Bronchial epithelial cell (primary cell): ENCODE measurements at regions not wholly inside any gene's neighbourhood (a gene's known extent, or its start where the extent isn't known, plus 50 kb on each side); places are given as distances from the start of the nearest gene placed in this dataset.

Experiments
- DNase-seq: peaks from one replicate; pipeline ENCODE4 v3.0.0-alpha.2; 2010; ENCODE audit warnings: low read depth
- FAIRE-seq: peaks from 2 replicates; lab custom pipeline; 2011; peaks lifted over from hg19 to GRCh38; lab: Jason Lieb, UNC
- H3K27me3 ChIP-seq: 2 replicates; pipeline ENCODE4 v1.5.1; 2011; ENCODE audit warnings: low read length; ENCODE audit not compliant: control insufficient read depth, insufficient read depth
- H3K36me3 ChIP-seq: 2 replicates; pipeline ENCODE4 v1.5.1; 2011; ENCODE audit warnings: low read length; ENCODE audit not compliant: control insufficient read depth, insufficient read depth
- H3K4me3 ChIP-seq: 2 replicates; pipeline ENCODE4 v1.5.1; 2011; ENCODE audit warnings: mild to moderate bottlenecking, low read depth, low read length, control low read depth
- CTCF ChIP-seq: IDR thresholded peaks from 2 replicates; pipeline ENCODE4 v1.5.1; 2011; ENCODE audit warnings: mild to moderate bottlenecking, moderate library complexity, low read length, control low read depth, inconsistent platforms; ENCODE audit not compliant: insufficient read depth, severe bottlenecking

GRCh38 chr4:53931461-53931961 lies 132.9 kb downstream of the CHIC2 start:
- FAIRE-seq (no peak), DNase-seq (no peak)
- Histone ChIP-seq H3K4me3 (no peak overlapping the region), H3K36me3 (no peaks in the 10 kb centered on the region), H3K27me3 (no peaks in the 10 kb centered on the region)
- TF ChIP-seq CTCF: no peak

- FAIRE-seq (peak; percentile 76), DNase-seq (peak; percentile 80)
- H3K4me3 ChIP-seq: no peak overlapping the region
- TF ChIP-seq CTCF: peak; percentile 73
- H3K27me3 ChIP-seq: no peaks in the 10 kb centered on the region
- no peaks in the 10 kb centered on the region for H3K36me3 ChIP-seq
Measured at GRCh38 chr4:53929955-53930798, 134.2 kb downstream of the CHIC2 start.

DNA sequence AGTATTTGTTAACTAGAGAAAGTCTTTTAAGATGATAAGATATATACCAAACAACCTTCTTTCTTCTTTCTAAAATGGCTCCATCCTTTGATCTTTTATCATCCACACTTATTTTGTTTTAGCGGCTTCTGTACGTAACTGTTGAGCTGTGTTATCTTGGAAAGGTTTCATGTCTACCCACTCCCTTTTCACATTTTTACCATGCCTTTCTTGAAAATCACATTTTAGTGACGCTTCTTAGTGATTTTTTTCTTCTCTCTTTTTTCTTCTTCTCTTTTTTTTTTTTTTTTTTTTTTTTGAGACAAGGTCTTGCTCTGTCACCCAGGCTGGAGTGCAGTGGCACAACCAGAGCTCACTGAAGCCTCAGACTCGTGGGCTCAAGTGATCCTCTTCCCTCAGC lies 135.1 kb downstream of the CHIC2 start:
- Histone ChIP-seq H3K4me3 (no peak overlapping the region), H3K36me3 (no peaks in the 10 kb centered on the region), H3K27me3 (no peaks in the 10 kb centered on the region)
- FAIRE-seq: no peak
- DNase-seq: no peak
- no peak for TF ChIP-seq CTCF

DNA sequence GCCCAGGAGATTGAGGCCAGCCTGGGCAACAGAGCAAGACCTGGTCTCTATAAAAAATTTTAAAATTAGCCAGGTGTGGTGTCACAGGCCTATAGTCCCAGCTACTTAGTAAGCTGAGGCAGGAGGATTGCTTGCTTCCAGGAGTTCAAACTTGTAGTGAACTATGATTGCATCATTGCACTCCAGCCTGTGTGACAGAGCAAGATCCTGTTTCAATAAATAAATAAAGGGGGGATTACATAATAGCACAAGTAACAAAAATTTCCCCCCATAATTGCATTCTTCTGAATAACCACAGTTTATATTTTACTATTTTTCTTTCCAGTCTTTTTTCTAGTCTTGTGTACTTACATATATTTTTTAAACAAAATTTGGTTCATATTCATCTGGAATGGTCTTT lies 135.6 kb downstream of the CHIC2 start:
- DNase-seq (peak; percentile 84), FAIRE-seq (no peak)
- Histone ChIP-seq H3K27me3 (no peaks in the 10 kb centered on the region), H3K36me3 (no peaks in the 10 kb centered on the region), H3K4me3 (no peak overlapping the region)
- TF ChIP-seq CTCF: no peak

GRCh38 chr4:53925050-53925605 lies 139.3 kb downstream of the CHIC2 start:
- H3K27me3 ChIP-seq: no peaks in the 10 kb centered on the region
- DNase-seq (peak; percentile 84), FAIRE-seq (peak; percentile 90)
- H3K4me3 ChIP-seq: no peak overlapping the region
- no peaks in the 10 kb centered on the region for H3K36me3 ChIP-seq
- TF ChIP-seq CTCF: no peak
